Transverse colon (tissue), 4 donors: ENCODE measurements at regions not wholly inside any gene's neighbourhood (a gene's known extent, or its start where the extent isn't known, plus 50 kb on each side); places are given as distances from the start of the nearest gene placed in this dataset.

Experiments used
- DNase-seq: peaks from one replicate; pipeline ENCODE4 v3.0.0-alpha.2; 2019
- H3K27ac ChIP-seq, 4 donors: fragments of 200-600 bp; sonication (generic); 2 replicates each; pipeline ENCODE4 v1.5.1; 2016 to 2018; ENCODE audit warnings: inconsistent platforms in 4 of 4
- H3K27me3 ChIP-seq: fragments of 200-600 bp; sonication (generic); 2 replicates; pipeline ENCODE4 v1.5.1; 2017; ENCODE audit warnings: inconsistent platforms
- H3K36me3 ChIP-seq, 4 donors: fragments of 200-600 bp; sonication (generic); 2 replicates each; pipeline ENCODE4 v1.5.1; 2017 to 2019; ENCODE audit warnings: inconsistent platforms in 4 of 4
- H3K4me1 ChIP-seq, 4 donors: fragments of 200-600 bp; sonication (generic); 2 replicates each; pipeline ENCODE4 v1.5.1; 2017 to 2020; ENCODE audit warnings: inconsistent platforms in 4 of 4
- H3K4me3 ChIP-seq, 4 donors: fragments of 200-600 bp; sonication (generic); 1 replicate in 1 of 4; 2 replicates in 3 of 4; pipeline versions ENCODE4 v1.5.1 to v1.6.1; 2017 to 2019; ENCODE audit warnings: inconsistent platforms in 4 of 4
- H3K9me3 ChIP-seq, 2 donors: fragments of 200-600 bp; sonication (generic); 2 replicates each; pipeline ENCODE4 v1.5.1; 2017 to 2019; ENCODE audit warnings: inconsistent platforms in 2 of 2
- EP300 ChIP-seq: sonication (generic); formaldehyde crosslinking; IDR thresholded peaks from one replicate; pipeline ENCODE4 v1.6.1; 2017; ENCODE audit warnings: antibody characterized with exemption, low read depth
- POLR2A ChIP-seq: fragments of 450-650 bp; IDR thresholded peaks from one replicate; pipeline ENCODE4 v1.6.1; 2016; ENCODE audit warnings: antibody characterized with exemption, mild to moderate bottlenecking, moderate library complexity
- POLR2AphosphoS5 ChIP-seq, 3 donors: sonication (generic); formaldehyde crosslinking; IDR thresholded peaks; one replicate each; pipeline ENCODE4 v1.6.1; 2016; ENCODE audit warnings: antibody characterized with exemption in 3 of 3
- WGBS, 2 donors: methylation state at CpG; one replicate each; pipeline ENCODE4 v1.1.5; 2018; ENCODE audit warnings: low coverage in 1 of 2; 5-methylcytosine and 5-hydroxymethylcytosine counted together
- in situ Hi-C, 4 donors: fragments of 200-750 bp; cut with MboI; loops; one replicate each; pipeline versions ENCODE4 v1.15.0 to v1.15.1; 2017; ENCODE audit warnings: low sequenced_read_pairs in 3 of 4, low pct_ligation_motif_present in 1 of 4, low pct_unique_long_range_greater_than_20kb in 1 of 4
- intact Hi-C: fragments of 100-400 bp; cut with DNase I; formaldehyde crosslinking; loops from one replicate; pipeline ENCODE4 v1.15.1; 2023; ENCODE audit warnings: low total_unique reads
- TF ChIP-seq, protein P1 (sequence below), 5 experiments: fragments of 200-600 bp in 3 of 5; fragments of 450-650 bp in 2 of 5; sonication (generic) in 3 of 5; IDR thresholded peaks; 1 replicate in 2 of 5; 2 replicates in 3 of 5; pipeline ENCODE4 v1.5.1; 2016 to 2017; ENCODE audit warnings: antibody characterized with exemption in 5 of 5, inconsistent platforms in 3 of 5, mild to moderate bottlenecking in 2 of 5, moderate library complexity in 1 of 5

GRCh38 chr4:107299646-107300045 lies 263.5 kb upstream of the DKK2 start:
- no peaks in the 10 kb centered on the region for H3K36me3 ChIP-seq
- no peaks in the 10 kb centered on the region for H3K4me1 ChIP-seq
- TF ChIP-seq, protein P1, sequence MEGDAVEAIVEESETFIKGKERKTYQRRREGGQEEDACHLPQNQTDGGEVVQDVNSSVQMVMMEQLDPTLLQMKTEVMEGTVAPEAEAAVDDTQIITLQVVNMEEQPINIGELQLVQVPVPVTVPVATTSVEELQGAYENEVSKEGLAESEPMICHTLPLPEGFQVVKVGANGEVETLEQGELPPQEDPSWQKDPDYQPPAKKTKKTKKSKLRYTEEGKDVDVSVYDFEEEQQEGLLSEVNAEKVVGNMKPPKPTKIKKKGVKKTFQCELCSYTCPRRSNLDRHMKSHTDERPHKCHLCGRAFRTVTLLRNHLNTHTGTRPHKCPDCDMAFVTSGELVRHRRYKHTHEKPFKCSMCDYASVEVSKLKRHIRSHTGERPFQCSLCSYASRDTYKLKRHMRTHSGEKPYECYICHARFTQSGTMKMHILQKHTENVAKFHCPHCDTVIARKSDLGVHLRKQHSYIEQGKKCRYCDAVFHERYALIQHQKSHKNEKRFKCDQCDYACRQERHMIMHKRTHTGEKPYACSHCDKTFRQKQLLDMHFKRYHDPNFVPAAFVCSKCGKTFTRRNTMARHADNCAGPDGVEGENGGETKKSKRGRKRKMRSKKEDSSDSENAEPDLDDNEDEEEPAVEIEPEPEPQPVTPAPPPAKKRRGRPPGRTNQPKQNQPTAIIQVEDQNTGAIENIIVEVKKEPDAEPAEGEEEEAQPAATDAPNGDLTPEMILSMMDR (IDR thresholded peaks at IDR 0.05): no peak
- TF ChIP-seq POLR2AphosphoS5 (IDR thresholded peaks at IDR 0.05): no peak
- TF ChIP-seq POLR2A: no peak
- no peak for TF ChIP-seq EP300
- intact Hi-C loops (no loop called here), in situ Hi-C loops (no loop called here)
- WGBS, 2 donors: 88 to 90% methylated on average over 2 of the region's 2 CpGs
- no peaks in the 10 kb centered on the region for H3K9me3 ChIP-seq
- H3K27me3 ChIP-seq: no peaks in the 10 kb centered on the region
- H3K4me3 ChIP-seq: no peak overlapping the region
- no peak for DNase-seq
- H3K27ac ChIP-seq: no peak overlapping the region

DNA sequence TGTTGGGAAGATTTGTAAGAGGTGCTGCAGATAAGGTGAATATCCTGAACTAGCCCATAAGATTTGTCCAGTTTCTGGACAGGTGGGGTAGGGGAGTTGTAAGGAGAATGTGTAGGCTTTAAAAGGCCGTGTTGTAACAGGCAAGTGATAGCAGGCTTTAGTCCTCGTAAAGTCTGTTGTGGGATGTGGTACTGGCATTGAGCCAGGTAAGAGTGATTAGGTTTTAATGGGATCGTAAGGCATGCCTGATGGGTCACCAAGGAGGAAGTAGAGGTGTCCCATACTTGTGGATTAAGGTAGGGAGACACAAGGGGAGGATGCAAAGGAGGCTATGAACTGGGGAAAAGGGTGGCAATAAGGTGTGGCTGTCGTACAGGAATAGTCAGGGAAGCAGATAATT lies 256.9 kb upstream of the DKK2 start:
- TF ChIP-seq POLR2AphosphoS5 (IDR thresholded peaks at IDR 0.05): no peak
- no peak for TF ChIP-seq EP300
- TF ChIP-seq POLR2A: no peak
- TF ChIP-seq, protein P1 (IDR thresholded peaks at IDR 0.05): no peak

DNA sequence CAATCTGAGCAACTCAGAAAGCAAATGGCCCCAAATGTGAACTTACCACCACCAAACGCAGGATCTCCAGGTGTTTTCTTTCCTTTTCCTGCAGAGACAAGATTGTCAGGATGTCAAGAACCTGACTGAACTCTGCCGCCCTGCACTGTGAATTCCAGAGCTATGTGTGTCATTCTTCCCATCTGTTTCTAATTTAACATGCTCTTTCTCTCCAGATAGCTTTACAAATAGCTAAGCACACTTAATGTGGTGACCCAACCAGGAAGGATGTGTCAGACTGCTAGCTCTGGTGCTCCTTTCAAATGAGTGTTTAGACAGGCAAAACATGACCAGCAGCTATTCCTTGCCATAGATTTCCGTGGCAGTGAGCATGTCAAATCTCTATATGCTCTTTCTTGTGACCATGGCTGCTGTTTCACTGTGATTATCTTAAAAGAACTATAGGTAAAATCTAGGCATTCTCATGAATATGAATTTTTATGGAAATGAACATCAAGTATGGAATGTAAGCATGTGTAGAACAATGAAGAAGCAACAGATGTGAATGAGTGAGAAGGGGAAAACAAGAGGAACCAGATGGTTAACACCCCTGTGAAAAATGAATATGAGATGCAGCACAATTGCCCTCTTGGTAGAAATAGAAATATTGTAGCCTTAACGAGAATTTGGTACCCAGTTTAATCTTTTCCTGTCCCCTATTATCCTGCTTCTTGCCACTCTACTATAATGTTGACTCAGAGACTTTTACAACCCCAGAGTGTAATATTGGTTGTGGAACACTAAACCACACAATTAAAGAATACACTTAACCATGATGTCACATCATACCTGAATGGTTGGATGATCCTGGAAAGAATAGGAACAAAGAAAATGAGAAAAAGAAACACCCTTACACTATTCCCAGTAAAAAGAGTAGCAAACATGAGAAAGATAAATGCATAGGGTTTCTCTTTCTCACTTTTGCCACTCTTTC lies 247.8 kb upstream of the DKK2 start:
- WGBS, 2 donors: 33 to 37% methylated on average over 3 to 4 of the region's 4 CpGs
- no peak for TF ChIP-seq POLR2A
- TF ChIP-seq, protein P1 (IDR thresholded peaks at IDR 0.05): no peak
- TF ChIP-seq EP300: no peak
- no peak for TF ChIP-seq POLR2AphosphoS5 (IDR thresholded peaks at IDR 0.05)
- no peaks in the 10 kb centered on the region for H3K4me1 ChIP-seq
- in situ Hi-C loops: no loop called here
- no peaks in the 10 kb centered on the region for H3K36me3 ChIP-seq
- H3K4me3 ChIP-seq: no peak overlapping the region
- intact Hi-C loops: no loop called here
- no peak for DNase-seq
- H3K9me3 ChIP-seq: no peaks in the 10 kb centered on the region
- no peak overlapping the region for H3K27ac ChIP-seq
- no peaks in the 10 kb centered on the region for H3K27me3 ChIP-seq

More for the DNA sequence above, 256.9 kb upstream of the DKK2 start:
- Histone ChIP-seq H3K4me3 (no peak overlapping the region), H3K4me1 (no peaks in the 10 kb centered on the region), H3K36me3 (no peaks in the 10 kb centered on the region), H3K9me3 (no peaks in the 10 kb centered on the region), H3K27me3 (no peaks in the 10 kb centered on the region), H3K27ac (no peak overlapping the region)
- in situ Hi-C loops (no loop called here), intact Hi-C loops (no loop called here)
- DNase-seq: no peak
- WGBS, 2 donors: 39 to 49% methylated on average over 4 of the region's 4 CpGs

GRCh38 chr4:107279733-107280132 lies 243.6 kb upstream of the DKK2 start:
- TF ChIP-seq POLR2A (no peak), POLR2AphosphoS5 (IDR thresholded peaks at IDR 0.05) (no peak), EP300 (no peak)
- TF ChIP-seq, protein P1 (IDR thresholded peaks at IDR 0.05): no peak

More at GRCh38 chr4:107279733-107280132, 243.6 kb upstream of the DKK2 start:
- Histone ChIP-seq H3K27me3 (no peaks in the 10 kb centered on the region), H3K4me1 (no peaks in the 10 kb centered on the region), H3K36me3 (no peaks in the 10 kb centered on the region), H3K27ac (no peak overlapping the region), H3K9me3 (no peaks in the 10 kb centered on the region), H3K4me3 (no peak overlapping the region)
- DNase-seq: no peak
- intact Hi-C loops: no loop called here
- in situ Hi-C loops: no loop called here
